ENCODE measurements at regions not wholly inside any gene's neighbourhood (a gene's known extent, or its start where the extent isn't known, plus 50 kb on each side); places are given as distances from the start of the nearest gene placed in this dataset.

DNA sequence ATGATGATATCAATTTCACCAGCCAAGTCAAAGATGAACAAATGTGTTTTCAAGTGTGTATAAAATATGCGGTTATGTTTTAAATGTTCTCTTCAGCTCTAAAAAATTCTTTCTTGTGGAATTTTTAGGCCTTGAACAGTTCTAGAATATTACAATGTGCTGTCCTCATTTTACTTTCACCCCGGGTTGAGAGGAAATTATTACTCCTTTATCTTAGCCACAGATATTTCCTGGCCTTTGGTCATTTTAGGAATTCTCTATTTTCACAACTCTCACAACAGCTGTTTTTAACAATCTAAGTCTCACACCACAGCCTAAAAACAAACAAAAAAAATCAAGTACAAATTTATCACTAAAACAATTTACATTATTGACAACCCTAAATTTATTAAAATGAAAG lies 112.2 kb upstream of the HGF start:
- no peak for ATAC-seq
- Histone ChIP-seq H3K4me1 (no peaks in the 10 kb centered on the region), H3K4me3 (no peak overlapping the region), H3K9me3 (no peaks in the 10 kb centered on the region), H3K36me3 (no peaks in the 10 kb centered on the region), H3K27me3 (no peaks in the 10 kb centered on the region), H3K27ac (no peak overlapping the region)
- TF ChIP-seq, protein P1, sequence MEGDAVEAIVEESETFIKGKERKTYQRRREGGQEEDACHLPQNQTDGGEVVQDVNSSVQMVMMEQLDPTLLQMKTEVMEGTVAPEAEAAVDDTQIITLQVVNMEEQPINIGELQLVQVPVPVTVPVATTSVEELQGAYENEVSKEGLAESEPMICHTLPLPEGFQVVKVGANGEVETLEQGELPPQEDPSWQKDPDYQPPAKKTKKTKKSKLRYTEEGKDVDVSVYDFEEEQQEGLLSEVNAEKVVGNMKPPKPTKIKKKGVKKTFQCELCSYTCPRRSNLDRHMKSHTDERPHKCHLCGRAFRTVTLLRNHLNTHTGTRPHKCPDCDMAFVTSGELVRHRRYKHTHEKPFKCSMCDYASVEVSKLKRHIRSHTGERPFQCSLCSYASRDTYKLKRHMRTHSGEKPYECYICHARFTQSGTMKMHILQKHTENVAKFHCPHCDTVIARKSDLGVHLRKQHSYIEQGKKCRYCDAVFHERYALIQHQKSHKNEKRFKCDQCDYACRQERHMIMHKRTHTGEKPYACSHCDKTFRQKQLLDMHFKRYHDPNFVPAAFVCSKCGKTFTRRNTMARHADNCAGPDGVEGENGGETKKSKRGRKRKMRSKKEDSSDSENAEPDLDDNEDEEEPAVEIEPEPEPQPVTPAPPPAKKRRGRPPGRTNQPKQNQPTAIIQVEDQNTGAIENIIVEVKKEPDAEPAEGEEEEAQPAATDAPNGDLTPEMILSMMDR (IDR thresholded peaks at IDR 0.05), result no peak
- TF ChIP-seq POLR2AphosphoS5 (IDR thresholded peaks at IDR 0.05) (no peak), POLR2A (IDR thresholded peaks at IDR 0.05) (no peak), EP300 (IDR thresholded peaks at IDR 0.05) (no peak)
- WGBS, 2 donors (ENCODE audit: low coverage in 1 of 2), result 38 to 54% methylated on average over 2 of the region's 2 CpGs

DNA sequence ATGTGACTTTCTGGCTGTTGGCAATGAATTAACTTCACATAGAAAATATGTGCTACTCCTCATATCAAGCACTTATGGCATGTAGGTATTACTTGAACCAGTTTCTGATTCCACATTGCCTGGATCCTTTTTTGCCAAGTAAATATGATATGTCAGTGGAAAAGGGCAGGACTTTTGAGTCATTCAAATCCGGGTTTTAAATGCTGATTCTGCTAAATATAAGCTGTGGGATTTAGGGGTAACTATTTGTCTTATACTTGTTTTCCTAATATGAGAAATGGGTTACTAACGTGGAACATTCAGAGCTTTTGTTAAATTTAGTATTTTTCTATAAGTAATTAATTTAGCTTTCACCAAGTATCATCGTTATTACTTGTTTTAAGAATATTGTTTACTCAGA lies 108.0 kb upstream of the HGF start:
- no peak overlapping the region for H3K27ac ChIP-seq
- no peaks in the 10 kb centered on the region for H3K36me3 ChIP-seq
- H3K27me3 ChIP-seq, result no peaks in the 10 kb centered on the region
- H3K4me1 ChIP-seq, result no peaks in the 10 kb centered on the region
- TF ChIP-seq POLR2A (IDR thresholded peaks at IDR 0.05), result no peak
- TF ChIP-seq POLR2AphosphoS5 (IDR thresholded peaks at IDR 0.05), result no peak
- TF ChIP-seq, protein P1 (IDR thresholded peaks at IDR 0.05), result no peak
- TF ChIP-seq EP300 (IDR thresholded peaks at IDR 0.05), result no peak
- 81 to 83% methylated on average over 3 of the region's 3 CpGs for WGBS, 2 donors (ENCODE audit: low coverage in 1 of 2)
- H3K9me3 ChIP-seq, result no peaks in the 10 kb centered on the region
- H3K4me3 ChIP-seq, result no peak overlapping the region
- ATAC-seq, result no peak

DNA sequence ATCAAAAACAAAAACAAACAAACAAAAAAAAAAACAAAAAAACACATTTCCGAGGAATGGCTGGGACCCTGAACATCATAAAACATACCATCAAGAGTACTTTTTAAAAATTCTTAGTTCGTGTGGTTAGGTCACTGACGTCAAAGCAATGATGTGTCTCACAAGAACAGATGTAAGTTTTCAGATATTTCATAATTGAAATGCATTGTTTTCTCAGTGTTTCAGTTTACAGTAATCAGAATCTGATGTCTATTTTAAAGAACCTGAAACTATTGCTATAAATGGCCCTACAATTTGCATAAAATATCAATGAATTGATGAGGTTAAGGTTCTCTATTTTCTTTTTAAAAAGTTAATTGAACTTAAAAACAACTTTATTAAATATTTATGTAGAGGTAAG lies 103.7 kb upstream of the HGF start:
- WGBS, 2 donors (ENCODE audit: low coverage in 1 of 2), result 49 to 77% methylated on average over 3 of the region's 3 CpGs
- Histone ChIP-seq H3K9me3 (no peaks in the 10 kb centered on the region), H3K27me3 (no peaks in the 10 kb centered on the region), H3K27ac (no peak overlapping the region), H3K36me3 (no peaks in the 10 kb centered on the region), H3K4me3 (no peak overlapping the region), H3K4me1 (no peaks in the 10 kb centered on the region)
- TF ChIP-seq EP300 (IDR thresholded peaks at IDR 0.05) (no peak), POLR2A (IDR thresholded peaks at IDR 0.05) (no peak), POLR2AphosphoS5 (IDR thresholded peaks at IDR 0.05) (no peak)
- TF ChIP-seq, protein P1 (IDR thresholded peaks at IDR 0.05), result no peak
- no peak for ATAC-seq

DNA sequence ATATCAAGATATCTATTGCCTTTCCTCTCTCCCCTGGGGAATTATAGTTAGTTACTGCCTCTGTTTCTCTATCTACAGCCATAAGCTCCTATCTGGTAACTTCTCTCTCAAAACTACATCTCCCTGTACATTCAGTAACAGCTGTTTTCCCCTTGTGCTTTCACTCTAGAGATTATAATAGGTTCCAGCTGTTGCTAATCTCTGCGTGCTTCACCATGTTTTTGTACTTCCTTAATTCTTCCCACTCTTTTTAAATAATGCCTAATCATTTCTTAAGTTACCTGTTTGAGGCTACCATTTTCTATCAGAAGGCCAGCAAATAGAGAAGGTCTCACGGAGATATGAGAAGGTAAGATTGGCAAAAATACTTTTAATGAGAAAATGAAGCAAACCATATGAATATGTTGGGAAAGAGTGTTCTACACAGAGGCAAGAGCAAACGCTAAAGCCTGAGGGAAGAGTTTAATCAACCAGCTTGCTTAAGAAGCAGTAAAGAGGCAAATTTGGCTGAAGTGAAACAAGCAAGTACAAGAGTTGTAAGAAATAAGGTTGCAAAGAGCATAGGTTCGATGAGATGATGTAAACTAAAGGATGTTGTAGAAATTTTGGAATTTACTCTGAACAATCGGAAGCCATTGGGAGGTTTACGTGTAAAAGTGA lies 101.9 kb upstream of the HGF start:
- H3K9me3 ChIP-seq, result peaks cover 0 to 5% (median 0%) of the 10 kb centered on the region in 3 donors
- WGBS, 2 donors (ENCODE audit: low coverage in 1 of 2), result 64 to 70% methylated on average over 4 to 5 of the region's 6 CpGs
- no peak for ATAC-seq
- H3K27ac ChIP-seq, result no peak overlapping the region
- no peak overlapping the region for H3K4me3 ChIP-seq
- TF ChIP-seq, protein P1 (IDR thresholded peaks at IDR 0.05), result no peak
- no peaks in the 10 kb centered on the region for H3K27me3 ChIP-seq
- H3K4me1 ChIP-seq, result no peaks in the 10 kb centered on the region
- H3K36me3 ChIP-seq, result no peaks in the 10 kb centered on the region

DNA sequence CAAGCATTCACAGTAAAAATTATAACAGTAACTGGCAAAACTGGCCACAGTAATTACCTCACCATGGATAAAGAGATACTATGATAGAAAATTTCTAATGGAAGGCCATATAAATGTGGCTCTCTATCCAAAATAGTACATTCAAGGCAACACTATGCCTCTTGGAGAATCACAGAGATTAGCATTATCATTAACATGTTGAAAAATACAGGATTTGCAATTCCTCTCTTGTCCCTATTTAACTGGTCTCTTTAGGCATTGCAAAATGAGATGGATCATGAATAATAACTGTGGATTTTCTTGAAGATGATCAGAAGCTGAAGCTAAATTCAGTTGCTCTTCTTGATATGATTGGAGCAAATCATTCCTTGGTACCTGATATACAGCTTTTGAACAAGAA lies 100.8 kb upstream of the HGF start:
- no peak overlapping the region for H3K4me3 ChIP-seq
- H3K9me3 ChIP-seq, result peaks cover 0 to 5% (median 0%) of the 10 kb centered on the region in 3 donors
- TF ChIP-seq POLR2A (IDR thresholded peaks at IDR 0.05) (no peak), EP300 (IDR thresholded peaks at IDR 0.05) (no peak), POLR2AphosphoS5 (IDR thresholded peaks at IDR 0.05) (no peak)
- TF ChIP-seq, protein P1 (IDR thresholded peaks at IDR 0.05), result no peak
- ATAC-seq, result no peak
- no peaks in the 10 kb centered on the region for H3K4me1 ChIP-seq
- no peak overlapping the region for H3K27ac ChIP-seq
- H3K36me3 ChIP-seq, result no peaks in the 10 kb centered on the region
- H3K27me3 ChIP-seq, result no peaks in the 10 kb centered on the region

Measured in gastroesophageal sphincter (tissue), 4 donors.